HAP-1 (cell line): ENCODE measurements at regions not wholly inside any gene's neighbourhood (a gene's known extent, or its start where the extent isn't known, plus 50 kb on each side); places are given as distances from the start of the nearest gene placed in this dataset.

Source experiments
- DNase-seq, 2 experiments: peaks; one replicate each; pipeline ENCODE4 v3.0.0-alpha.2; 2016 to 2020; ENCODE audit warnings: low spot score in 2 of 2
- H3K27me3 ChIP-seq: fragments of 250-450 bp; sonication (Bioruptor Pico); 2 replicates; pipeline ENCODE4 v1.5.1; 2020; ENCODE audit warnings: low read depth, mild to moderate bottlenecking, moderate library complexity
- H3K36me3 ChIP-seq: fragments of 250-450 bp; sonication (Bioruptor Pico); replicated peaks from 2 replicates; pipeline ENCODE4 v1.5.1; 2020; ENCODE audit warnings: mild to moderate bottlenecking
- H3K4me1 ChIP-seq: fragments of 250-450 bp; sonication (Bioruptor Pico); 2 replicates; pipeline ENCODE4 v1.5.1; 2020; ENCODE audit warnings: mild to moderate bottlenecking
- H3K4me3 ChIP-seq: fragments of 250-450 bp; sonication (Bioruptor Pico); 2 replicates; pipeline ENCODE4 v1.5.1; 2020; ENCODE audit warnings: mild to moderate bottlenecking, moderate library complexity
- H3K9me3 ChIP-seq: fragments of 250-450 bp; sonication (Bioruptor Pico); 2 replicates; pipeline ENCODE4 v1.5.1; 2020; ENCODE audit warnings: mild to moderate bottlenecking, moderate library complexity
- in situ Hi-C: fragments of 300-500 bp; cut with MboI; formaldehyde crosslinking; loops from 3 replicates; pipeline ENCODE4 v1.14.3; 2020; ENCODE audit warnings: low sequenced_read_pairs, inconsistent platforms, mixed read lengths

DNA sequence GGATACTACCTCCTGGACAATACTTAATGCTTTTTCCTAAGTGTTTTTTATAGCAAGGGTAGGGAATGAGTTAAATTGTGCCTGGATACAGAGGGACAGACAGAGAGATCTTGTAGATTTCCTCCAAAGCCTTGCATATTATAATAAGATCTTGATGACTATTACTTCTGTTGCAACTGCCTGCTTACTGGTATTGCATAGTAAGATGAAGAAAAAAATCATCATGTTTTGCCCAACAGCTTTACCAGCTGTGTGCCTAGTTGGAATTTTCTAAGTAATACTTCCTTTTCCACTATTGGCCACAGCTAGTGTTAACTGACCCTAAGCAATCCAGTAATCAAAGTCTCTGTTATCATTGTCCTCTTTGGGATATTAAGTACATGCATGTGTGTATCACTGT lies 139.0 kb downstream of the DCK start:
- no peaks in the 10 kb centered on the region for H3K4me1 ChIP-seq
- DNase-seq: no peak
- H3K9me3 ChIP-seq: no peaks in the 10 kb centered on the region
- no peaks in the 10 kb centered on the region for H3K36me3 ChIP-seq
- no peaks in the 10 kb centered on the region for H3K27me3 ChIP-seq
- no peak overlapping the region for H3K4me3 ChIP-seq
- in situ Hi-C loops: no loop called here

DNA sequence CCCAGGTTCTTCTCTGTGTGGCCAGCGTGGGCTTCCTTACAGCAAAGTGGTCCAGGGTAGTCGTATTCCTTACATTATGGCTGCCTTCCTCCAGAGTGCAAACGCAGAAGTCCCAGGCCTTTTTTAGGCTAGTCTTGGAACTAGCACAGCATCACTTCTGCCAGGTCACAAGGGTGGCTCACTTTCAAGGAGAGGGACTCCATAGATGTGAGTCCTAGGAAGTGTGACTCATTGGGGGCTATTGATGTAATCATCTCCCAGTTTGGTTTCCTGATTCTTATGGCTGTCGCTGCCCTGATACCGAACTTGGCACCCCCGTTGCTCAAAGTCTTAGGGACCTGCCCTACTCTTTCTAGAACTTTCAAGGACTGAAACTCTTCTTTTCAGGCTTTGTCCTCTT lies 140.0 kb downstream of the DCK start:
- no peak for DNase-seq
- Histone ChIP-seq H3K9me3 (no peaks in the 10 kb centered on the region), H3K27me3 (no peaks in the 10 kb centered on the region), H3K4me3 (no peak overlapping the region), H3K36me3 (no peaks in the 10 kb centered on the region), H3K4me1 (no peaks in the 10 kb centered on the region)
- in situ Hi-C loops: no loop called here

- Histone ChIP-seq H3K9me3 (no peaks in the 10 kb centered on the region), H3K27me3 (no peaks in the 10 kb centered on the region), H3K36me3 (no peaks in the 10 kb centered on the region), H3K4me1 (no peaks in the 10 kb centered on the region), H3K4me3 (no peak overlapping the region)
- in situ Hi-C loops: no loop called here
- DNase-seq: no peak
Measured at GRCh38 chr4:71136071-71136470, 142.6 kb downstream of the DCK start.

DNA sequence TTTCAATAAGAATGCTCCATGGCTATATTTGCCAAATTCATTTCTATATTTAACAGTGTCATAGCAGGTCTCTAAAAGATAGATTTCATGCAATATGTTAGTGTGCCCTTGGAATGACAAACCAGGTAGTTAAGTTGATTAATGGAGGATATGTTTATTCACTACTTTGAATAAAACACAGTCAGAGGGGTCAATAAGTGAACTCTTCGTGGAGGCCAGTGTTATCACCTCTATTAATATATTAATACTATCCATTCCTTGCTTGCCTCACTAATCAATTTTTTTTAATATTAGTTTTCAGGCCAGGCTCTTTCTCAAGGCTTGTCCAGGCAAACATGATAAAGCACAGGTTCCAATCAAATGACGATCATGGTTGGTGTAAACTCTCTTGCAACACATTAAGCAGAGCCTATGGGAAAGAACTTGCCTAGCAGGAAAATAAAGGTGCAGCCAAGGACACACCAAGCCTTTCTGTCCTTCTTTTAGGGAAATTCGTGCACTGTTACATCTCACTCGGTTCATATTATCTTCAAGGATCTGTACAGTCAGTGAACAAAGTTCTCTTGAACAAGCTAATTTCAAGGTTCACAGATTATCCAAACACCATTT lies 144.7 kb downstream of the DCK start:
- no peak overlapping the region for H3K4me3 ChIP-seq
- H3K9me3 ChIP-seq: no peaks in the 10 kb centered on the region
- in situ Hi-C loops: no loop called here
- H3K36me3 ChIP-seq: no peaks in the 10 kb centered on the region
- no peak for DNase-seq
- H3K27me3 ChIP-seq: no peaks in the 10 kb centered on the region
- H3K4me1 ChIP-seq: no peaks in the 10 kb centered on the region

- no peak for DNase-seq
- no peaks in the 10 kb centered on the region for H3K36me3 ChIP-seq
- no peak overlapping the region for H3K4me3 ChIP-seq
- H3K27me3 ChIP-seq: no peaks in the 10 kb centered on the region
- in situ Hi-C loops: no loop called here
- H3K4me1 ChIP-seq: no peaks in the 10 kb centered on the region
- no peaks in the 10 kb centered on the region for H3K9me3 ChIP-seq
Measured at GRCh38 chr4:71140563-71140962, 147.1 kb downstream of the DCK start.

- Histone ChIP-seq H3K4me1 (no peaks in the 10 kb centered on the region), H3K27me3 (no peaks in the 10 kb centered on the region), H3K9me3 (no peaks in the 10 kb centered on the region), H3K36me3 (no peaks in the 10 kb centered on the region), H3K4me3 (no peak overlapping the region)
- in situ Hi-C loops: no loop called here
- DNase-seq: no peak
Measured at GRCh38 chr4:71141125-71141524, 147.7 kb downstream of the DCK start.

DNA sequence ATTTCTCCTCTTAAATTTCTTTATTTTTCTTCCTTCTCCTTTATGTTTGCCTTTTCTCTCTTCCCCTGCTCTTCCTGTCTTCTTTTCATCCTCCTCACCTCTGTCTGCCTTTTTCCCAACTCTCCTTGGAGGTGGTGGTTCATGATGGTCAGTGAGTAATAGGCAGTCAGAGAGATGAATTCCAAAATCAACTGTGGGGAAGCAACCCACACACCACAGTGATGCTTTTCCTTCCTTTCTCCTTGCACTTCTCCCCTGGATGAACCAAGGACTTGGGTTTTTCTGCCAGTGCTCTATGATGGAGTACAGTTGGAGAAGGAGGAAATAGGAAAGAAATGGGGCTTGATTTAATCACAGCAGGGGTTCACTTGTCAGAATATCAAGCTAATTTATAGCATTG lies 153.8 kb downstream of the DCK start:
- H3K4me1 ChIP-seq: no peaks in the 10 kb centered on the region
- H3K27me3 ChIP-seq: no peaks in the 10 kb centered on the region
- in situ Hi-C loops: no loop called here
- no peak for DNase-seq
- no peak overlapping the region for H3K4me3 ChIP-seq
- no peaks in the 10 kb centered on the region for H3K9me3 ChIP-seq
- H3K36me3 ChIP-seq: no peaks in the 10 kb centered on the region

DNA sequence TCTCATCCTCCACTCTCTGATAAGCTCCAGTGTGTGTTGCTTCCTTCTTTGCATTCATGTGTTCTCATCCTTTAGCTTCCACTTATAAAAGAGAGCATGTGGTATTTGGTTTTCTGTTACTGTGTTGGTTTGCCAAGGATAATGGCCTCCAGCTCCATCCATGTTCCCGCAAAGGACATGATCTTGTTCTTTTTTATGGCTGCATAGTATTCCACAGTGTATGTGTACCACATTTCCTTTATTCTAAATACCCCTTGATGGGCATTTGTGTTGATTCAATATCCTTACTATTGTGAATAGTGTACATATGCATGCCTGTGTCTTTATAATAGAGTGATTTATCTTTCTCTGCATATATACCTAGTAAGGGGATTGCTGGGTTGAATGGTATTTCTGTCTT lies 155.1 kb downstream of the DCK start:
- in situ Hi-C loops: no loop called here
- Histone ChIP-seq H3K4me3 (no peak overlapping the region), H3K4me1 (no peaks in the 10 kb centered on the region), H3K27me3 (no peaks in the 10 kb centered on the region), H3K9me3 (no peaks in the 10 kb centered on the region), H3K36me3 (no peaks in the 10 kb centered on the region)
- no peak for DNase-seq

- no peaks in the 10 kb centered on the region for H3K4me1 ChIP-seq
- in situ Hi-C loops: no loop called here
- no peaks in the 10 kb centered on the region for H3K36me3 ChIP-seq
- H3K4me3 ChIP-seq: no peak overlapping the region
- H3K9me3 ChIP-seq: no peaks in the 10 kb centered on the region
- DNase-seq: no peak
- no peaks in the 10 kb centered on the region for H3K27me3 ChIP-seq
Measured at GRCh38 chr4:71151054-71151453, 157.6 kb downstream of the DCK start.

GRCh38 chr4:71156616-71157015 lies 163.2 kb downstream of the DCK start:
- in situ Hi-C loops: no loop called here
- no peaks in the 10 kb centered on the region for H3K9me3 ChIP-seq
- DNase-seq: no peak

DNA sequence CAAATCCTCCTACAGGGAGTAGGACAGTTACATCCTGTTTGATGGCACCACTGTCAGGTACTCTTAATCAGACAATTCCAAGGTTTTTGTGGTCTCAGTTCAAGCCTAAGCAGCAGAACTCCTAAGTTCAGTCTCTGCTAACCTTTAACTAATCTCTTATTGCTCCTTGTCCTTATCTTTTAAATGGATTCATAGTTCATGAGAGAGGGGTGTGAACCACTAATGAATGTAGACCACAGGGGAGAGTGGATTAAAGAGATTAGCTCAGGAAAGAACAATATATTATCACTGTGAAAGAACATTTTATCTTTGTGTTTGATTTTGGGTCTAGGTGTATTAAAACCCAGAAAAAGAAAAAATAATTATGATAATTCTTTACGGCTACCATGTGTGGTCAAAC lies 168.9 kb downstream of the DCK start:
- Histone ChIP-seq H3K27me3 (no peaks in the 10 kb centered on the region; the same call in 1 of the 2 replicates), H3K36me3 (no peaks in the 10 kb centered on the region), H3K4me3 (no peak overlapping the region), H3K9me3 (no peaks in the 10 kb centered on the region), H3K4me1 (no peaks in the 10 kb centered on the region)
- no peak for DNase-seq
- in situ Hi-C loops: no loop called here

More at GRCh38 chr4:71156616-71157015, 163.2 kb downstream of the DCK start:
- Histone ChIP-seq H3K27me3 (no peaks in the 10 kb centered on the region), H3K36me3 (no peaks in the 10 kb centered on the region), H3K4me3 (no peak overlapping the region), H3K4me1 (no peaks in the 10 kb centered on the region)

DNA sequence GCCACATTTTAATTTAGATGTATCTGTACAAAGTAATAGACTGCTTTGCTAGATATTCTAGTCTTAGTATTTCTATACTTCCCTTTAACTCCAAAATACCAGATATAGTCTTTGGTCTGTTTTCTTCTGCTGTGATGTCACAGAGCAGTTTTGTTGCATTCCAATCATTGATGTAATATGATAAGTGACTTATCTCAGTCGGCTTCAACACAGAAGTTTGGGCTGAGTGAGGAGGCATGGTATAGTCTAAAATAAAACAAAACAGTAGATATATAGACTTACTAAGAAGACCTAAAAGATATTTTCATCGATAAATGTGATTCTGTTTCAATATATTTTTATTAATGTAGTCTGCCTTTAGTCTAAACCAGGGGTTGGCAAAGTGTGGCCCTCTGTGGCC lies 169.9 kb downstream of the DCK start:
- no peaks in the 10 kb centered on the region; the same call in 1 of the 2 replicates for H3K27me3 ChIP-seq
- no peak for DNase-seq
- no peaks in the 10 kb centered on the region for H3K36me3 ChIP-seq
- H3K4me3 ChIP-seq: no peak overlapping the region
- H3K4me1 ChIP-seq: no peaks in the 10 kb centered on the region
- H3K9me3 ChIP-seq: no peaks in the 10 kb centered on the region
- in situ Hi-C loops: no loop called here

GRCh38 chr4:71167083-71167482 lies 171.7 kb upstream of the SLC4A4 start:
- no peak for DNase-seq
- Histone ChIP-seq H3K27me3 (no peaks in the 10 kb centered on the region; the same call in 1 of the 2 replicates), H3K36me3 (no peaks in the 10 kb centered on the region), H3K4me3 (no peak overlapping the region), H3K9me3 (no peaks in the 10 kb centered on the region), H3K4me1 (no peaks in the 10 kb centered on the region)
- in situ Hi-C loops: no loop called here

DNA sequence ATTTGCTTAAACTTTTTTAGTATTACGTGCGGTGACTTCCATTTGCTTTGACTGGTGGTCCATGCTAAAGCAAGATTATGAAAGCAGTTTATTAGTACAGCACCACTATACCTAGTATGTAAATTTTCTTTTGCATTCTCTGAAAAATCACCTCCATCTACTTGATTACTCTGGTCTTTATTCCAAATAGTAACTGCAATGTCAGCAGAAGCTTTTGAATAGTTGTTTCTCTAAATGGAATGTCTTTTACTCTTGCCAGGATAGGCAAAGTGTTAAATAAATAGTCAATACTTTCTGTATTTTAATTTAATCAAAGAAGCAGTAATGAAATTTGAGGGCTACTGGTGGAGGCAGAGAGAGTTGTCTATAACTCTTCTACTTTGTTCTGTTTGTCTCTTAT lies 167.2 kb upstream of the SLC4A4 start:
- H3K4me3 ChIP-seq: no peak overlapping the region
- no peak for DNase-seq
- H3K27me3 ChIP-seq: no peaks in the 10 kb centered on the region
- H3K4me1 ChIP-seq: no peaks in the 10 kb centered on the region
- in situ Hi-C loops: no loop called here
- H3K36me3 ChIP-seq: no peaks in the 10 kb centered on the region
- no peaks in the 10 kb centered on the region for H3K9me3 ChIP-seq

- Histone ChIP-seq H3K4me3 (no peak overlapping the region), H3K9me3 (no peaks in the 10 kb centered on the region), H3K36me3 (no peaks in the 10 kb centered on the region), H3K4me1 (no peaks in the 10 kb centered on the region), H3K27me3 (peaks cover 21% of the 10 kb centered on the region)
- in situ Hi-C loops: no loop called here
- DNase-seq: no peak
Measured at GRCh38 chr4:71181332-71181731, 157.5 kb upstream of the SLC4A4 start.
